ENCODE measurements at regions not wholly inside any gene's neighbourhood (a gene's known extent, or its start where the extent isn't known, plus 50 kb on each side); places are given as distances from the start of the nearest gene placed in this dataset.

DNA sequence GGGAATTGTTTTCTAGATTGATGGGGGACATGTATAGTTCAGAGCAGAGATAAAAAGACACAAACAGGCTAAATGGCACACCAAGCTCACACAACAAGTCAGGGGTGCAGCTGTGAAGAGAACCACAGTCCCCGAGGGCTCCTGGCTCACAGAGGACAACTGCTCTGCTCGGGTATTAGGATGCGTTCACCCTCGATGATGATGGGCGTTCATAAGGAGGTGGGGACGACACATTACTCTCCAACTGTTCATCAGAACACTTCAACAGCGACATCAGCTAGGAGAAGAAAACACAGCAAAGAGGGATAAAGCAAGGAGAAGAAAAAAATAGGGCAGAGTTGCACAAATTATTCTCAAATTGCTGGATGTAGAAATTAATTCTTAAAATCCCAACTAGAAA, 174.8 kb upstream of the RREB1 start:
- TF ChIP-seq, protein P1, sequence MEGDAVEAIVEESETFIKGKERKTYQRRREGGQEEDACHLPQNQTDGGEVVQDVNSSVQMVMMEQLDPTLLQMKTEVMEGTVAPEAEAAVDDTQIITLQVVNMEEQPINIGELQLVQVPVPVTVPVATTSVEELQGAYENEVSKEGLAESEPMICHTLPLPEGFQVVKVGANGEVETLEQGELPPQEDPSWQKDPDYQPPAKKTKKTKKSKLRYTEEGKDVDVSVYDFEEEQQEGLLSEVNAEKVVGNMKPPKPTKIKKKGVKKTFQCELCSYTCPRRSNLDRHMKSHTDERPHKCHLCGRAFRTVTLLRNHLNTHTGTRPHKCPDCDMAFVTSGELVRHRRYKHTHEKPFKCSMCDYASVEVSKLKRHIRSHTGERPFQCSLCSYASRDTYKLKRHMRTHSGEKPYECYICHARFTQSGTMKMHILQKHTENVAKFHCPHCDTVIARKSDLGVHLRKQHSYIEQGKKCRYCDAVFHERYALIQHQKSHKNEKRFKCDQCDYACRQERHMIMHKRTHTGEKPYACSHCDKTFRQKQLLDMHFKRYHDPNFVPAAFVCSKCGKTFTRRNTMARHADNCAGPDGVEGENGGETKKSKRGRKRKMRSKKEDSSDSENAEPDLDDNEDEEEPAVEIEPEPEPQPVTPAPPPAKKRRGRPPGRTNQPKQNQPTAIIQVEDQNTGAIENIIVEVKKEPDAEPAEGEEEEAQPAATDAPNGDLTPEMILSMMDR (IDR thresholded peaks at IDR 0.05), result no peak
- DNase-seq (ENCODE audit: low spot score), result no peak

DNA sequence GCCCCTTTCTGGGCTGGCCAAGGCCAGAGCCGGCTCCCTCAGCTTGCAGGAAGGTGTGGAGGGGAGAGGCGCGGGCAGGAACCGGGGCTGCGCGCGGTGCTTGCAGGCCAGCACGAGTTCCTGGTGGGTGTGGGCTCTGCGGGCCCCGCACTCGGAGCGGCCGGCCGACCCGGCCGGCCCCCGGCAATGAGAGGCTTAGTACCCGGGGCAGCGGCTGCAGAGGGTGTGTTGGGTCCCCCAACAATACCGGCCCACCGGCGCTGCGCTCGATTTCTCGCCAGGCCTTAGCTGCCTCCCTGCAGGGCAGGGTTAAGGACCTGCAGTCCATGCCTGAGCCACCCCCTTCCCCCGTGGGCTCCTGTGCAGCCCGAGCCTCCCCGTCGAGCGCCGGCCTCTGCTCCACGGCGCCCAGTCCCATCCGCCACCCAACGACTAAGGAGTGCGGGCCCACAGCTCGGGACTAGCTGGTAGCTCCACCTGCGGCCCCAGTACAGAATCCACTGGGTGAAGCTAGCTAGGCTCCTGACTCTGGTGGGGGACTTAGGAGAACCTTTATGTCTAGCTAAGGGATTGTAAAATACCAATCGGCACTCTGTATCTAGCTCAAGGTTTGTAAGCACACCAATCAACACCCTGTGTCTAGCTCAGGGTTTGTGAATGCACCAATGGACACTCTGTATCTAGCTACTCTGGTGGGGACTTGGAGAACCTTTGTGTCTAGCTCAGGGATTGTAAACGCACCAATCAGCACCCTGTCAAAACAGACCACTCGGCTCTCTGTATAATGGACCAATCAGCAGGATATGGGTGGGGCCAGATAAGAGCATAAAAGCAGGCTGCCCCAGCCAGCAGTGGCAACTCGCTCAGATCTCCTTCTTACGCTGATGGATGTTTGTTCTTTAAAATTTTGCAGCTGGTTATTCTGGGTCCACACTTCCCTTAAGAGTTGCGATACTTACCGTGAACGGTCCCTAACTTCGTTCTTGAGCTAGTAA, 167.4 kb upstream of the RREB1 start:
- DNase-seq (ENCODE audit: low spot score), result no peak
- ATAC-seq (ENCODE audit: low FRiP score), result no peak

More for the DNA sequence above, 174.8 kb upstream of the RREB1 start:
- ATAC-seq (ENCODE audit: low FRiP score), result no peak

DNA sequence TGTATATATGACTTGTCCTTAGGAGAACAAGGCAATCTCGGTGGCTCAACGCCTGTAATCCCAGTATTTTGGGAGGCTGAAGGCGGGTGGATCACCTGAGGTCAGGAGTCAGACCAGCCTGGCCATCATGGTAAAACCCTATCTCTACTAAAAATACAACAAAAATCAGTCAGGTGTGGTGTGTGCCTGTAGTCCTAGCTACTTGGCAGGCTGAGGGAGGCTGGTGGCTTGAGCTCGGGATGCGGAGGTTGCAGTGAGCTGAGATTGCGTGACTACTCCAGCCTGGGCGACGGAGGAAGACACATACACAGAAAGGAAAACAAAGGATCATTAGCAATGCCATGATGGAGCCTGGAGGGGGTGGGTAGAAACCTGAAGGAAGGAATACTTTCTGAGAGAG, 166.6 kb upstream of the RREB1 start:
- TF ChIP-seq, protein P1 (IDR thresholded peaks at IDR 0.05), result no peak
- ATAC-seq (ENCODE audit: low FRiP score) (peak; percentile 44), DNase-seq (ENCODE audit: low spot score) (no peak)

More for the DNA sequence above, 167.4 kb upstream of the RREB1 start:
- TF ChIP-seq, protein P1 (IDR thresholded peaks at IDR 0.05), result no peak

DNA sequence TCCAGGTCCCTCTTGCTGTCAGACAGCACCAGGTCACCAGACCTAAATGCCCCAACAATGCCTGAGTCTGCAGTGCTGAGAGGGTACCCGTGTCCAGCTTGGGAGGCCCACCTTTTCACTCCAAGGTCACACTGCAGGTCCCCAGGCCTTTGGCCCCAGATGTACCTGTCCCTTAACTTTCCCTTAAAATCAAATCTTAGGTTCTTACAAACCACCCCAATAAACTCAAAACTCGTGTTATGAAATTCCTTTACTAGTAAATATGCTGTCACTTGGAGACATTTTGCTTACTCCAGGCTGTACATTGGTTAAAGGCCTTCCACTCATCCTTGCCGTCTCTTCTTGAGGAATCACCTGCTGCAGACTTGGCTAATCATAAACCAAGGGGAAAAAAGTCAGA, 165.7 kb upstream of the RREB1 start:
- TF ChIP-seq, protein P1 (IDR thresholded peaks at IDR 0.05), result no peak
- DNase-seq (ENCODE audit: low spot score) (no peak), ATAC-seq (ENCODE audit: low FRiP score) (no peak)

DNA sequence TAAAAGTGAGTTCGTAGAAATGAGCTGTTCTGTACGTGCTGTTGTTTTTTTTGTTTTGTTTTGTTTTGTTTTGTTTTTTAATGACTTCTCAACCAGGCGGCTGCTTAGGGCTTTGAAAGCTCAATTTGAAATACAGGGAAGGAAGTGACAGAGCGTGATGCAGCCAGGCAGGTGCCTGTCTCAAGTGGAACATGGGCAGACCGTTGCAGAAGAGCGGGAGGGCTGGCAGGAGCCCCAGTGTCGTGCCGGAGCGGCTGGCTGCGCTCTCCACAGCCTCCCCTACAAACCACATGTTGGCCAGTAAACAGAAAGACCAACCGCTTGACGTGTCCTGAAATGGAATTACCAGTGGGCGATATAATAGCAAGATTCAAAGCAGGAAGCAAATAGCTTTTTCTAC, 164.9 kb upstream of the RREB1 start:
- TF ChIP-seq, protein P1 (IDR thresholded peaks at IDR 0.05), result no peak
- ATAC-seq (ENCODE audit: low FRiP score) (no peak), DNase-seq (ENCODE audit: low spot score) (no peak)

DNA sequence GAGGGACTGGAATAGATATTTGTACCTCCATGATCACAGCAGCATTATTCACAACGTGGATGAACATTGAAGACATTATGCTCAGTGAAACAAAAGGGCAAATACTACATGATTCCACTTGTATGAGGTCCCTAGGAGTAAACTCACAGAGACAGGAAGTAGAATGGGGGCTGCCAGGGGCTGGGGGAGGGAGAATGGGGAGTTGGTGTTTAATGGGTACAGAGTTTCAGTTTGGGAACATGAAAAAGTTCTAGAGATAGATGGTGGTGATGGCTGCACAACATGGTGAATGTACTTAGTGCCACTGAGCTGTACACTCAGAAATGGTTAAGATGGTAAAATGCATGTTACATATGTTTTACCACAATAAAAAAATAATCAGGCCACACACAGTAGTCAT, 164.3 kb upstream of the RREB1 start:
- DNase-seq (ENCODE audit: low spot score) (no peak), ATAC-seq (ENCODE audit: low FRiP score) (no peak)
- TF ChIP-seq, protein P1 (IDR thresholded peaks at IDR 0.05), result no peak
